ENCODE measurements at regions not wholly inside any gene's neighbourhood (a gene's known extent, or its start where the extent isn't known, plus 50 kb on each side); places are given as distances from the start of the nearest gene placed in this dataset.

DNA sequence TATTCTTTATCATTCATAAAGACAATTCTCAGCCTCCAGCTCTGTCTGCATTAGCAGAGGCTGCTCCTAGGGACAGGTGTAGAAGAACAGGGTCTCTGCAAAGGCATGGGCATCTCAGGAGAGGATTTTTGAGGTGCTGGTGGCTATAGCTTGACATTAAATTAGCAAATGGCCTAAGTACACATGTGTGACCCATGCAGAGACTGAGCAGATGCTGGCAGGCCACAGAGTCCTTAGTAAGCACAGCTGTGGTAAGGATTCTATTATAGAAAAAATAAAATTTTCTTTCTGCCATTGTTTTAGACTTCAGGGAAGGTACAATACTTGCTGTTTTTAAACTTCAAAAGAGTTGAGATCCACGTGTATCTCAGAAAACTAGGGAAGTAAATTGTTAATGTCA, 177.5 kb upstream of the DUSP10 start:
- DNase-seq (ENCODE audit: low read depth in 3 of 3) = no peak

DNA sequence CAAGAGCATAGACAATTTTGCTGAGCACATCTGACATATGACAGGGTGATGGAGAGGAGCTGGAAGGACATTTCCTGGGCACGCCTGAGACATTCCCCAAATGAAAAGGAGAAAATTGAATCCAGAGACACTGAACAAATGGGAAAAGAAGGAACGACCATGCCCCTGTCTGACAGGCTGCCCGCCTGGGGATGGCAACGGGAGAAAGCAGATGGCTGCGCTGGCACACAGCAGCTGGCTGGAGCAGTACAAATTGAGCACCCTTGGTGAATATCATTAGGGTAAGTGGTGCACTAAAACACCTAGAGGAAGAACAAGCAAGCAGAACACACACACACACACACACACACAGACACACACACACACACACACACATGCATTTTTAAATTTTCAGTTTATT, 174.3 kb upstream of the DUSP10 start:
- no peak for DNase-seq (ENCODE audit: low read depth in 3 of 3)

DNA sequence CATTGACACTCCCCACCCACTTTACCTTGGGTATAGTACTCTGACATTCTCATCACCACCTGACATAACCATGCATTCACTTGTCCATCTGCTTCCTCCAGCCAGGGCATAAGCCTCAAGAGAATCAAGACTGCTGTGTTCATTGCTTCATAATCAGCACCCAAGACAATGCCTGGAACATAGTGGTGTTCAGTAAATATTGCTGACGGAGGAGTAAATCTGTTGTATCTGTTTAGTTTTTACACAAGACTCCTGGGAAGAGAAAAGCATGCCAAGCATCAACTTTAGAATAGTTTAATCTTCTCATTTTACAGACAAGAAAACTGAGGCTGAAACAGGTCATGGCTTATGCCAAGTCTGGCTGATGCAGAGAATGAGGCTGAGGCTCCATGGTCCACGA, 173.9 kb upstream of the DUSP10 start:
- DNase-seq (ENCODE audit: low read depth in 3 of 3) = no peak

DNA sequence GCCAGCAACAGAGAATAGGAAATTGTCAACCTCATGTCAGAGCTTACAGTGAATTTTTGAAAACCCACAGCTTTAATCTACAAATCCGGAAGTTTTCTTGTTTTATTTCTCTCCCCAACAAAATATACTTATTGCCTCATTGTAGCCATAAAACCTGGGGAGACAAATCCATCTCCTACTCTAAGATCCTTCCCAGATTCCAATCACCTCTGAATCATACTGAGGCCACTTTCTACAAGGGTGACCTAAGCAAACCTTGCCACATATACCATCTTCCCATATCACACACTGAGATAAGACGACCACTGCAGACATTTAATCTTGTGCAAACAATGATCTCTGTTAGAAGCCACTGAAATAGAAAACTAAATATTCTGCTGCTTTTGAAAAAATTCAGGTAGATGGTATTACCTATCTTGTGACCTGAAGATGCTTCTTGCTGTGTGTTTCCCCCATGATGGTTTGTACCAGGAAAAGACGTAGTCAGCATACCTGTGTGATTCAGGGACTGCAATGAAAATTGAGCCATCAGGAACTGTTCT, 171.5 kb upstream of the DUSP10 start:
- DNase-seq (ENCODE audit: low read depth in 3 of 3) = no peak

DNA sequence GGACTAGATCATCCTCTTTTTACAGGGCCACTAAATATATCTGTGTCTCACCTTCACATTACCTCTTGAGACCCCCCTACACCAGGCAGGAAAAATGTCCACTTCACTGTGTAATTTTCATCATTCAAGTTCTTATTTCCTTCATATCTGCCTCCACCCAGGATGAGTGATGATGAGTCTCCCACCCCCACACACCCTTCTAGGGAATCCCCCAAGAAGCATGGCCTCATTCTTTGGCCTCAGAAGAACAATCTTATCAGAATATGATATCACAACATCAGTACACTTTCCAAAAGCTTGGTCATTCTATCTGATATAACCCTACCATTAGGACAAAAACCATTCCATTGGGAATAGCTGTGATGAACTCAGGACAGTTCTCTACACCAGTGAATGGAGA, 170.3 kb upstream of the DUSP10 start:
- no peak for DNase-seq (ENCODE audit: low read depth in 3 of 3)

DNA sequence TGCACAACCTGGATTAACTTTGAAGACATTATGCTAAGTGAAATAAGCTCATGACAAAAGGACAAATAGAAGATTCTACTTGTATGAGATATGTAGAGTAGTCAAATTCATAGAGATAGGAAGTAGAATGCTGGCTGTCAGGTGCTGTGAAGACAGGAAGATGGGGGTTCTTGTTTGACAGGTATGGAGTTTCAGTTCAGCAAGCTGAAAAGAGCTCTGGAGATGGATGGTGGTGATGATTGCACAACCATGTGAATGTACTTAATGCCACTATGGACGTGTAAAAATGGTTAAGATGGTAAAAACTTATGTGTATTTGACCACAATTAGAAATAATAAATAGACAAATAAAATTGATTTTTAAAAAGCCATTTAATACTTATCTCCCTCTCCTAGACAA, 169.8 kb upstream of the DUSP10 start:
- DNase-seq (ENCODE audit: low read depth in 3 of 3) = no peak

DNA sequence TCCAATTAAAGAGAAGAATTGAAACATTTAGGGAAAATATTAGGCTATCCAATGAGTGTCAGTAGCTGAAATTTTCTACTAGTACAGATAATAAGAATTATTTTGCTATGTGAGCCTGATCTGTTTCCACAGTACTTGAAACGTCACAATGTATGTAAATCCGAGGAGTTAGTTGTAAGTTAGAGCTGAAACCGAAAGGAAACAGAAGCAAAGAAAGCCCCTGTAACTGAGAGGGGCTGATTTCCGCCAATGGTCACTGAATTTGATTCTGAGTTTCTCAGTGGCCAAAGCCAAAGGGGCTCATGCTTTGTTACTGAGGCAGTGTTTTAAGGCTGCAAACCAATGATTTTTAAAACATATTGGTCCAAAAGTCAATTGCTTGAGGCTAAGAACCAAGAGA, 168.3 kb upstream of the DUSP10 start:
- DNase-seq (ENCODE audit: low read depth in 3 of 3) = no peak

DNA sequence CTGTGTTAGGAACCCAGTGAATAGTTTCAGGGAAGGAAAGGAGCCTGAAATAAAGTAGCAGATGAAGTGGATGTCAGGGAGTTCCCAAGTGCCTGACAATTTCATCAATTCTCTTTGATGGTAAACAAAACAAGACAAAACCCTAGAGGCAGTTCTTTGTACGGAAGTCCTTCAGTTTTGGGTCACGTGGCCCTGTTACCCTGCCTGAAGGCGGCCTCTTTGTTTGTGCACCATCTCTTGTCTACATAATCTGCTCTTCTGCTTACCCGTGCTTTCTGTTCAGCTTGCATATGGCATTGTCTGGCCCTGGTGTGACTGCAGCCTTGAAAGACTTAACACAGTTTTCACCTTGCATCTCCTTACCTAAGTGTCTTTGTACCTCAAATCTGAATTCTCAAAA, 166.7 kb upstream of the DUSP10 start:
- no peak for DNase-seq (ENCODE audit: low read depth in 3 of 3)

DNA sequence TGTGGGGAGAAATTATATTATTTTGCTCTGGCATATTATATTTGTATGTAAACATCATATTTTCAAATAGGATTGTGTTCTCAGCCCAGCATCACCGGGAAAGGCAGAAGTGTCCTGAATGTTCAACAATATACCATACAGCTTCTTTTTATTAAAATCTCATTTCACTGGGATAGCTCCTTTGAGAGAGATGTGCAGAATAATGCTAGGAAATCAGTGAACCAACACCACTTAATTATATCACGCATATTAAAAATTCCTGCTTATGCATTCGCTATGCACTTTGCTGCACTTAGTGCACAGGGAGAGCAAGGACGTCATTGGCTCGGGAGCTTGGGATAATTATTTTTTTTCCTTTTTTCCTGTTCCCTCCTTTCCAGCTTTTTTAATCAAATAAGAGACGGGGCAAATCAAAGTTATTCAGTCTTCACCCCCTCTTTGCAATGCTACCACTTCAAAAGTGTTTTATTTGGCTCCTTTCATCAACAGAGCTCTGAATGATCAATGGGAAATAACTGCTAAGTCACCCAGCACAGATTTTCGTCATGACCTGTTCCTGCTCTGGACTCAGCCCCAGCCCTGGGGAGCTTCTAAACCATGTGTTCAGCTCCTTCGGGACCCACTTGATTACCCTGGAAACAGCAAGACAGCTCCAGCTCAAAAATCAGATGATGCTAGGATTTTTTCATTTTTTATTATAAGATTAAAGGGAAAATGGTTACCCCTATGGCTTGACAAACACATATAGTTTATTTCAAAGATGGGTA, 165.5 kb upstream of the DUSP10 start:
- DNase-seq (ENCODE audit: low read depth in 3 of 3) = no peak

DNA sequence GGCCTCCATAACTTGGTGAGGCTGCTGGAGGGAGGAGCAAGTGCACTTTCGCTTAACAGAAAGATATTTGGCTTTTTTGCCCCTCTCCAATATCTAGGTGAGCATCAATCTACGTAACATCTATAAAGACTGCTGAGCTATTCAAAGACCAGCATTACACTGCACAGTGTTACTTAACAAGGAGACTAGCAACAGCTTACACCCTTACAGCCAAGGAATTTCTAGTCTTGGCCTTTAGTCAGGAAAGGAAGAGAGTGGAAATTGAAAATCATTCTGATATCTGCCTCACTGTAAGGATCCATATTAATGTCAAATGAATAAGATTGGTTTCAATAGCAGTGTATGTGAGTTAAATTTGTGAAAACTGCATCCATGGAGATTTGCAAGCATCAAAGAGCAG, 163.9 kb upstream of the DUSP10 start:
- DNase-seq (ENCODE audit: low read depth in 3 of 3) = no peak

DNA sequence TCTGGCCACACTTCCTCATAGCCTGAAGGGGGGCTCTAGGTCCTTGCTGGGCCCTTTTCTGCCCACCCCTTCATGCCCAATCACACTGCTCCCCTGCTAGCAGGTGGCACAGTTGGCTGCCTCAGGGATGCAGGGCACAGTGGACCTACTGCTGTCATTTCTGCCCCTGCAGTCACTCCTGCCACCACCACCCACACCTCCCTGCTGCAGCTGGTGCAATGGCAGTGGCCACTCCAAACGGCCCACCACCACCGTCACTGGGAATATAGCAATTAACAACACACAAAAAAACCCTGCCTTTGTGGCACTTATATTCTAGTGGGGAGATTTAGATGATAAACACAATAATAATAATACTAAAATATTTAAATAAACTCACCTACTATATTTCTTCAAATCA, 162.4 kb upstream of the DUSP10 start:
- no peak for DNase-seq (ENCODE audit: low read depth in 3 of 3)

DNA sequence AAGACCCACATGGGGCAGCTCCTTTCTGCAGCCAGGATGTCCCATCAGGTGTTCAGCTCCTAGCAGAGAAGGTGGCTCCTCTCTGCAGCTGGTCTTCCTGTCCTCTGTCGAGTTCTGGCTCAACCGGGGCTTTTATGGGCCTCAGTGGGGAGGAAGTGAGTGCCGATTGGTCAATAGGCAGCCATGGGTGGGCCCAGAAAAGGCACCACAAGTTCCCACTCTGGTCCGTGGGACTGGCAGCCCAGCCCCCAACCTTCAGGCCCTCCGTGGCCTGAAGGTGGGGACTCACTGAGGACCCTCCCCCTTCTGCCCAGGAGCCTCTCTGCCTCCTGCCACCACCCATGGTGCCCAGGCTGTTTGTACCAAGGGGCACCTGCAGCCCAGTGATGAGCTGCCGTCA, 161.7 kb upstream of the DUSP10 start:
- no peak for DNase-seq (ENCODE audit: low read depth in 3 of 3)

DNA sequence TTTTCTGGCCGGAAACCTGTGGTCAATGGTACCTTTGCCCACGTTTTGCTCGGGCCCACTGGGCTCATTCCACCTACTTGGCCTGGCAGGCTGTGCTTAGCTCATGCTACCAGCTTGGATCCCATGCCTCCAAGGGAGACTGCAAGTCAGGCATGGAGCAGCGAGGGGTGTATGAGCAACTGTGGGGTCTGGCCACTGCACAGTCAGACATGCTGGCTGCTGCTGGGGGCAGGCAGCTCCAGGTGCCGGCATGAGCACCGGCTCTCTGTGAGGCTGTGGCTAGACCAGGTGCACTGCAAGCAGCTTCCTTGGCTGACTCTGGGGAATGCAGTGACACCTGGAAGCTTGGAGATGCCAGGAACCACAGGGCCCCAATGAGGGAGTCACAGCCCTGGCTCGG, 161.1 kb upstream of the DUSP10 start:
- no peak for DNase-seq (ENCODE audit: low read depth in 3 of 3)

DNA sequence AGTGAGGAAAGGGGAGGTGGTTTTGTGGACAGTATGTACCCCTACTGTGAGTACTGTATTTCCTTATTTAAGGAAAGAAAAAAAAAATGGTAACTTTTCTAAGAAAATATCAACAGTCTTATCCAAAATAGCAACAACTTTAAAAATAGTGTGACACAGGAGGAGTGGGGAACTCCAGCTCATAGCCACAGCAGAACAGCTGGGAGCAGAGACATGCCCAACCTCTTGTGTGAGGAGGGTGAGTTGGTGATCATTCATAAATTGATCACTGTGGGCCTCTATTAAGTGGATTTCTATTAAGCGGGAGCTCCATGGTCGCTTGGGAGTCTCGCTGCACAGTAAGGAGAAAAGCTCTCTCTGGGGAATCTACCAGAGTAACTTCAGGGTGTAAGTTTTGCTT, 158.8 kb upstream of the DUSP10 start:
- DNase-seq (ENCODE audit: low read depth in 3 of 3) = no peak

DNA sequence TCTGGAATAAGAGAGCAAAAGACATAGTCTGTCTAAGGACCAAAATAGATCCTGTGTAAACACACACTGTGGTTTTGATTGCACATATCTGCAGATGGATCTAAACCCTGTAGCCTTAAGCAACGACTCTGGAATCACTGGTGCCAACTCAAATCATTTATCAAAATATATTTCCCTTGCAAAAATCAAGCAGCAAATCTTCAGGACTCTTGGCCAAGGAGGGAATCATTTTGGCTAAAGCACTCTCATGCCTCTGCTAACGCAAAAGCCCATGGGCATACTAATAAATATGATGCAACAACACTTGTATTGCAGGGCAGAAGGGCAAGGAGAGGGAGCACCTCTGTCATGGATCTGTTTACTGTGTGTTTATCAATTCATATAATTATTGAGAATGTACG, 155.4 kb upstream of the DUSP10 start:
- DNase-seq (ENCODE audit: low read depth in 3 of 3) = no peak

DNA sequence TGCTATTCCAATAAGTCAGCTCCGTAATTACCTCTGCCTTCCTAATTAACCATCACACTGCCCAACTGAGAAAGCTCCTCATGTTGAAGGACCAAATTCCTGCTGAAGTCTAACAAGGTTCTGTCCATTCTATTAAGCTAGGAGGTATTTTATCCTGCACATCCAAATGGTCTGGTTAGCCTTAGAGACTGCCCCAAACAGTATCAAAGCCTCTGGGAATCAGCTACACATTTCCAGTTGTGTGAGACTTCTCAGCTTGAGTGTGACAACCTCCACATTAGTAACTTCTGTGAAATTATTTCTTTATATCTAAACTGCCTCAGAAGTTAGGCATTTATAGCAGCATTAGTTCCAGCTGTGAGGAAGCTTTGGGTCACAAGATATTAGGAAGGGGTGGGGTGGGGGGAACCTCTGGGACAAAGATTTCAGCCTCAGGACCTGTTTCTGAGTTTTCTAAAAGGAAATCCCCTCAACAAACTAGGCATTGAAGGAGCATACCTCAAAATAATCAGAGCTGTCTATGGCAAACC, 150.5 kb upstream of the DUSP10 start:
- DNase-seq (ENCODE audit: low read depth in 3 of 3) = no peak

DNA sequence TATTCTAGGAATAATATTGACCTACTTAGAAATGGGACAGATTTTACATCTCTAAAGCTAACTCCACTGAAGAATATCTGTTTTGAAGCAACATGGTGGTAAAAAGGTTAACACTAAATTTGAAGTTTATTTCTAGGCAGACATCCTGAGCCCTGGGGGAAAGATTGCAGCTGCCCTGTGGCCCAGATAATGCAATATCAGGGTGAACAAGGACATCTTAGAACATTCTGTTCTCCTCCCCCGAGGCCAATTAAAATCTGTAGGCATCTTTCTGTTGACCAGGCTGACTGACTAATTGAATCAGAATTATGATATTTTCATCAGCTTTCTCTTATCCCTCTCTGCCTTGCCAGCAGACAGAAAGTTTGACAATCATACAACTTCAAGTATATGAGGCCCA, 149.8 kb upstream of the DUSP10 start:
- no peak for DNase-seq (ENCODE audit: low read depth in 3 of 3)

DNA sequence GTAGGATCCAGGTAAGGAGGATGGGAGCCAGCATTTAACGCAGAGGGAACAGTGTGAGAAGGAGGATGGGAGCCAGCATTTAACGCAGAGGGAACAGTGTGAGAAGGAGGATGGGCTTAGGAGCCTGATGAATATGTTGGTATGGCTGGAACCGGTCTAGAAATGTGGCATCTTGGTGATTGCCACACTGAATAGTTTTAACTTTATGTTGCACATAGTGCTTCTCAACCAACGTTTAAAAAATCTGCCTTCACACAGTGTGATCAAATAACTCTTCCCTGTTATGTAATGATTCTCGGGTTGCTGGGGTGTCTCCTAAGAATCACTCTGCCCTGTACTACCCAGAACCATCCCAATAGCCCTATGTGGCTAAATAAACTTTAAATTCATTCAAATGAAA, 146.9 kb upstream of the DUSP10 start:
- DNase-seq (ENCODE audit: low read depth in 3 of 3) = no peak

DNA sequence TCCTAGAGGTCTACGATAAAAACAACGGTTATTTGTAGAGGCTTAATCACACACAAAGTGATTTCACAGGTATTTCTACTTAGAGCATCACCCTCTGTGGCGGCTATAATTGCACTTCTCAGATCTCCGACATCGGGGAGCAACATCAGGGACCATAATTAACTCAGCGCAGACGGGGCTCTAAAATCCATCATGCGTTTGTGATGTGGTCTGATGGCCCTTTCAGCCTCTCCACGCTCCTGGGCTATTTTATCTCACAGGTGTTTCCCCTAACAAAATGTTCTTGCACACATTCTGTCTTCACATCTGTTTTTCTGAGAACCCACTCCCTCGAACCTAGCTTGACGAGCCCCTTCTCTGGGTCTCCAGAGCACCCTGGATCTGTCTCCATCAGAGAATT, 146.3 kb upstream of the DUSP10 start:
- DNase-seq (ENCODE audit: low read depth in 3 of 3) = no peak

DNA sequence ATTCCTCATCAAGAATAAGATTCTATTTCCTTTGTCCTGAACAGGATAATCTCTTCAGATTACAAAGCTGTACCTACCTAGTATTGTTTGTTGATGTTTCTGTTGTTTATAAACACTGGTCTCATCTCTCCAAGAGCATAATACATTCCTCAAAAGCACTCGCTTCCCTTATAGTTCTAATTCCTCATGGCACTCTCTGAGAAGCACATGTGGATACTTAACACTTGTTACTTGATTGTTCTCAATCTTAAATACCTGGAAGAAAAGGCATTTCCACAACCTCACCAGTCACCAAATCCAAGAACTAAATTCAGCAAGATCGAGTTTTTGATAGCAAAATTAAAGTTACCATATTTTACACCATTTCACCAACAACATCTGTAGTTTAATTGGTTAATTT, 145.9 kb upstream of the DUSP10 start:
- no peak for DNase-seq (ENCODE audit: low read depth in 3 of 3)

DNA sequence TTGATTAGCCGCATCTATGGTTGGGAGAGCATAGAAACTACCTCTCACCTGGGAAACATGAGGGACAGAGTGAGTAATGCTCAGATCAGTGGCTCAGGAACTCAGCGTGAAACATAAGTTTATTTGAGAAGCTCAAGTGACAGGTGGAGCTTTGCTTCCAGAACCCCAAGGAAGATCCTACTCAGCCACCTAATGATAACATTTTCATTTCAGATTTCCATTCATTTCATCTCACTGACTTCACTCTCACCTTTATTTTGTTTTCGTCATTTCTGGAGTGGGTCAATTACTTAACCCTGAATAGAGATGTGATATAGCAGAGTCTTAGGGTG, 145.5 kb upstream of the DUSP10 start:
- no peak for DNase-seq (ENCODE audit: low read depth in 3 of 3)

DNA sequence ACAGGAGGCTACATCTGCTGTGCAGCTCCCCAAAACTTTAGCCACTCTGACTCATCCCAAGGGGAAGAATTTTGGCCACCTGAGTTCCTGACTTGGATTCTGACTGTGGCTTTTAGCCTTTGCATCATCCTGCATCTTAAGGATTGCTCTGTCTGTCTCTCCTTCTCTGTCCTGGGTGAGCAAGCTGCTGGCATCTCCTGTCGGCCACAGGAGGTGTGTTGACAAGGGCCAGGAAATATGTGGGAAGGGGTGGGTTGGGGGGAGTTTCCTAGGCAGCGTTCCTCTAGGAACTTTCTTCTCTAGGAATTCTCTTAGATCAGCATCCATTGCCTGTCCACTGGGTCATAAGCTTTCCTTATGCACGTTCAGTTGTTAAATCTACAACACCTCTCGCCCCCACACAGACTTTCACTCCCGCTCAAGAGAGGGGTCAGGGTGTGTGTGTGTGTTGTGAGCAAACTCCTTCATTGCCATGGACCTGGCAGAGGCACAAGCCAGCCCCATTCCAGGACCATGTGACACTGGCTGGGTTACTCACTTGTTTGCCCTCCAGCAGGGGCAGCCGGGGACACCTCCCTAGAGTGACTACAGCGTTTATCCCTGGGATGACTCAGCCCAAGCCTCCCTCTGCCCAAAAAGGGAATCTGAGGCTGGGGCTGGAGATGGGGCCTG, 145.0 kb upstream of the DUSP10 start:
- no peak for DNase-seq (ENCODE audit: low read depth in 3 of 3)

DNA sequence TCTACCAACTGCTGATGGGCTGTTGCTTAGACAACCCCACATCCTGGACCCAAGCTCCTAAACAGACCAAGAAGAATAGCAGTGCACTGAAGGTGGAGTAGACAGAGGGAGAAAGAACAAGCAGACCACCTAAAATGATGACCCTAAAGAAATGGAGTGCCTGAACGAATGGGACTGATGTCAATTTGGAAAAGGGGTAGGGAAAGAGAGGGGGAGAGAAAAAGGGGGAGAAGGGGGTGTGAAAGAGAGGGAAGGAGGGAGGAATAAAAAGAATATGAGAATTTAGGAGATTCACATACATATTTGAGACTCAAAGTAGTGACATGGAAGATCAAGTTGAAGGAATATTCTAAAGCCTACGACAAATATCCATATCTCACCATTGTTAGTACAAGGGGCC, 144.4 kb upstream of the DUSP10 start:
- DNase-seq (ENCODE audit: low read depth in 3 of 3) = no peak

All from stimulated activated CD4-positive, alpha-beta T cell treated with anti-CD3 and anti-CD28 coated beads, TNF-alpha, amount 100 ng/mL, for 4 hours (primary cell).